IMR-90 (cell line): ENCODE measurements at regions not wholly inside any gene's neighbourhood (a gene's known extent, or its start where the extent isn't known, plus 50 kb on each side); places are given as distances from the start of the nearest gene placed in this dataset.
"Not testable (repeated sequence)": the region's sequence is repeated elsewhere in the genome, so short reads cannot be mapped to it uniquely, and the experiment has no call there.

Experiments used
- ATAC-seq: fragments of 200-7000 bp; cut with Tn5 transposase; 2 replicates; pipeline ENCODE4 v1.9.1; 2020; ENCODE audit warnings: low read depth, mild to moderate bottlenecking, moderate library complexity
- BruUV-seq: library from RNA; stranded (reverse); fragments of 400-500 nt; replicated peaks from 2 replicates; lab custom pipeline; 2021; lab: Mats Ljungman, UMichigan
- CTCF ChIA-PET: fragments of 300-600 bp; formaldehyde crosslinking; extraction: SDS; loops from one replicate; lab custom pipeline; 2021; ENCODE audit warnings: antibody characterized with exemption; lab: Yijun Ruan, JAX
- POLR2A ChIA-PET: fragments of 300-600 bp; sonication (Branson Sonifier 250); formaldehyde crosslinking; loops from one replicate; lab custom pipeline; 2022; ENCODE audit warnings: antibody characterized with exemption; ENCODE audit not compliant: unreplicated experiment; lab: Charles Lee
- DNase-seq: peaks from one replicate; pipeline ENCODE4 v3.0.0; 2013
- H2AFZ ChIP-seq: replicated peaks from 2 replicates; pipeline ENCODE3; 2013; ENCODE audit warnings: low read length, mild to moderate bottlenecking; ENCODE audit not compliant: poor library complexity
- H2AK5ac ChIP-seq: 2 replicates; pipeline ENCODE4 v1.6.1; 2013; ENCODE audit warnings: low read depth, low read length, inconsistent platforms
- H2AK9ac ChIP-seq: replicated peaks from 2 replicates; pipeline ENCODE3; 2013; ENCODE audit warnings: mild to moderate bottlenecking, low read depth, low read length, moderate library complexity; ENCODE audit not compliant: poor library complexity
- H2BK120ac ChIP-seq: 2 replicates; pipeline ENCODE4 v1.6.1; 2013; ENCODE audit warnings: low read depth, low read length, inconsistent platforms
- H2BK15ac ChIP-seq: 3 replicates; pipeline ENCODE4 v1.6.1; 2013; ENCODE audit warnings: low read depth, low read length, inconsistent platforms
- H2BK20ac ChIP-seq: 2 replicates; pipeline ENCODE4 v1.6.1; 2013; ENCODE audit warnings: low read depth, mild to moderate bottlenecking, inconsistent platforms, low read length, moderate library complexity
- H2BK5ac ChIP-seq: 2 replicates; pipeline ENCODE4 v1.6.1; 2013; ENCODE audit warnings: mild to moderate bottlenecking, low read depth, low read length, inconsistent platforms; ENCODE audit not compliant: poor library complexity, severe bottlenecking
- H3K14ac ChIP-seq: replicated peaks from 2 replicates; pipeline ENCODE4 v1.6.1; 2013; ENCODE audit warnings: low read depth, low read length, inconsistent platforms
- H3K18ac ChIP-seq: 2 replicates; pipeline ENCODE4 v1.6.1; 2013; ENCODE audit warnings: low read depth, low read length, control low read depth
- H3K23ac ChIP-seq: 2 replicates; pipeline ENCODE4 v1.6.1; 2013; ENCODE audit warnings: low read depth, low read length, inconsistent platforms
- H3K27ac ChIP-seq: 2 replicates; pipeline ENCODE4 v1.5.1; 2013; ENCODE audit warnings: mild to moderate bottlenecking, control low read depth, low read length; ENCODE audit not compliant: insufficient read depth
- H3K27me3 ChIP-seq: 2 replicates; pipeline ENCODE4 v1.6.1; 2013; ENCODE audit warnings: low read length; ENCODE audit not compliant: control insufficient read depth, insufficient read depth
- H3K36me3 ChIP-seq: 2 replicates; pipeline ENCODE4 v1.6.1; 2013; ENCODE audit warnings: low read length, mixed read lengths; ENCODE audit not compliant: control insufficient read depth, insufficient read depth
- H3K4ac ChIP-seq: 2 replicates; pipeline ENCODE4 v1.6.1; 2013; ENCODE audit warnings: low read depth, low read length, inconsistent platforms
- H3K4me1 ChIP-seq: 2 replicates; pipeline ENCODE4 v1.6.1; 2013; ENCODE audit warnings: low read length, mixed read lengths; ENCODE audit not compliant: control insufficient read depth, insufficient read depth
- H3K4me2 ChIP-seq: 2 replicates; pipeline ENCODE4 v1.6.1; 2013; ENCODE audit warnings: low read depth, mild to moderate bottlenecking, control low read depth, low read length, moderate library complexity
- H3K4me3 ChIP-seq: 2 replicates; pipeline ENCODE4 v1.5.1; 2013; ENCODE audit warnings: low read depth, mild to moderate bottlenecking, control low read depth, low read length, moderate library complexity; ENCODE audit not compliant: insufficient read depth
- H3K56ac ChIP-seq: 2 replicates; pipeline ENCODE4 v1.6.1; 2013; ENCODE audit warnings: low read length, inconsistent platforms; ENCODE audit not compliant: insufficient read depth; ENCODE audit errors: extremely low read depth
- H3K79me1 ChIP-seq, 2 experiments: 2 replicates each; pipeline ENCODE4 v1.6.1; 2013; ENCODE audit warnings: low read length in 2 of 2, inconsistent platforms in 1 of 2, low read depth in 1 of 2
- H3K9ac ChIP-seq: 2 replicates; pipeline ENCODE4 v1.6.1; 2013; ENCODE audit warnings: low read depth, low read length, control low read depth
- H3K9me1 ChIP-seq: 2 replicates; pipeline ENCODE4 v1.6.1; 2013; ENCODE audit warnings: low read length, inconsistent platforms; ENCODE audit not compliant: insufficient read depth
- H3K9me3 ChIP-seq: 2 replicates; pipeline ENCODE4 v1.6.1; 2013; ENCODE audit warnings: low read length; ENCODE audit not compliant: control insufficient read depth, insufficient read depth
- H4K20me1 ChIP-seq: 2 replicates; pipeline ENCODE4 v1.6.1; 2013; ENCODE audit warnings: low read length, inconsistent platforms; ENCODE audit not compliant: insufficient read depth
- H4K5ac ChIP-seq: 2 replicates; pipeline ENCODE4 v1.6.1; 2013; ENCODE audit warnings: mild to moderate bottlenecking, low read depth, low read length, control low read depth
- H4K8ac ChIP-seq, 2 experiments: 2 replicates each; pipeline ENCODE4 v1.6.1; 2013; ENCODE audit warnings: low read depth in 2 of 2, low read length in 2 of 2, control low read depth in 1 of 2, inconsistent platforms in 1 of 2
- H4K91ac ChIP-seq: 2 replicates; pipeline ENCODE4 v1.6.1; 2013; ENCODE audit warnings: low read depth, low read length, inconsistent platforms; ENCODE audit not compliant: insufficient read depth
- WGBS, 2 experiments: methylation state at CpG; one replicate each; pipeline versions ENCODE4 v1.1.5 to v1.1.7; 2013; ENCODE audit warnings: missing lambda C conversion rate in 2 of 2; ENCODE audit not compliant: insufficient read length in 1 of 2; ENCODE audit errors: extremely low coverage in 2 of 2; 5-methylcytosine and 5-hydroxymethylcytosine counted together
- dilution Hi-C: fragments of 300-500 bp; cut with HindIII; formaldehyde crosslinking; loops from one replicate; pipeline ENCODE4 v1.14.3; 2018; ENCODE audit warnings: low sequenced_read_pairs; ENCODE audit not compliant: unreplicated experiment
- in situ Hi-C: fragments of 300-500 bp; cut with MboI; formaldehyde crosslinking; loops from 3 replicates; pipeline ENCODE4 v1.14.3; 2019; ENCODE audit warnings: low sequenced_read_pairs, inconsistent platforms, mixed read lengths
- intact Hi-C: fragments of 100-400 bp; cut with micrococcal nuclease; formaldehyde crosslinking; loops from 2 replicates; pipeline ENCODE4 v1.10.0; 2022

GRCh38 chr17:16854636-16855035 lies 117.3 kb downstream of the TNFRSF13B start:
- ATAC-seq, POLR2A ChIA-PET, H2AK5ac ChIP-seq, H3K9ac ChIP-seq, H3K9me1 ChIP-seq, intact Hi-C loops, H2BK5ac ChIP-seq, H3K23ac ChIP-seq, CTCF ChIA-PET, H2BK120ac ChIP-seq, H2AK9ac ChIP-seq, H2BK20ac ChIP-seq, H2BK15ac ChIP-seq, H3K9me3 ChIP-seq, H3K56ac ChIP-seq, BruUV-seq, H4K8ac ChIP-seq, in situ Hi-C loops, H3K79me1 ChIP-seq, H2AFZ ChIP-seq, dilution Hi-C loops, DNase-seq, H4K20me1 ChIP-seq, H3K4ac ChIP-seq, H4K5ac ChIP-seq, H3K27ac ChIP-seq, H3K36me3 ChIP-seq, H3K4me2 ChIP-seq, H4K91ac ChIP-seq, H3K4me1 ChIP-seq, H3K27me3 ChIP-seq, H3K14ac ChIP-seq, H3K18ac ChIP-seq, H3K4me3 ChIP-seq: not testable (repeated sequence)
- no CpG with 5 or more reads among the region's 5 CpGs for WGBS, 2 experiments
